ENCODE measurements at regions not wholly inside any gene's neighbourhood (a gene's known extent, or its start where the extent isn't known, plus 50 kb on each side); places are given as distances from the start of the nearest gene placed in this dataset.

- TF ChIP-seq CTCF (IDR thresholded peaks at IDR 0.05) (no peak), POLR2A (IDR thresholded peaks at IDR 0.05; ENCODE audit: low read depth) (no peak), EP300 (IDR thresholded peaks at IDR 0.05) (no peak), POLR2AphosphoS5 (IDR thresholded peaks at IDR 0.05) (no peak)
Measured at GRCh38 chr6:82506526-82506925, 142.9 kb downstream of the TPBG start.

Data from esophagus muscularis mucosa (tissue), 4 donors.